HEK293 (cell line): ENCODE measurements at regions not wholly inside any gene's neighbourhood (a gene's known extent, or its start where the extent isn't known, plus 50 kb on each side); places are given as distances from the start of the nearest gene placed in this dataset.

ENCODE experiments used
- CTCF ChIA-PET: fragments of 350-600 bp; formaldehyde crosslinking; extraction: SDS; loops from one replicate; lab custom pipeline; 2021; ENCODE audit warnings: antibody characterized with exemption; lab: Yijun Ruan, JAX
- POLR2A ChIA-PET: fragments of 300-600 bp; formaldehyde crosslinking; extraction: SDS; loops from one replicate; lab custom pipeline; 2020; ENCODE audit warnings: antibody characterized with exemption, inconsistent platforms; lab: Yijun Ruan, JAX
- H3K27ac ChIP-seq: fragments of 200-500 bp; sonication (Bioruptor generic); 2 replicates; pipeline ENCODE4 v1.5.1; 2014; ENCODE audit warnings: low read depth, low read length, control low read depth, inconsistent platforms; ENCODE audit errors: extremely low read depth
- H3K36me3 ChIP-seq, 2 experiments: fragments of 200-500 bp in 1 of 2; sonication (Bioruptor generic) in 1 of 2; 1 replicate in 1 of 2; 2 replicates in 1 of 2; pipeline ENCODE4 v1.5.1; 2014 to 2017; ENCODE audit warnings: inconsistent platforms in 2 of 2, low read length in 2 of 2; ENCODE audit not compliant: control insufficient read depth in 2 of 2, insufficient read depth in 1 of 2
- H3K4me1 ChIP-seq: fragments of 200-500 bp; sonication (Bioruptor generic); 2 replicates; pipeline ENCODE4 v1.5.1; 2014; ENCODE audit warnings: mild to moderate bottlenecking, low read length, inconsistent platforms; ENCODE audit not compliant: control insufficient read depth, insufficient read depth
- H3K4me3 ChIP-seq: 2 replicates; pipeline ENCODE4 v1.5.1; 2011; ENCODE audit warnings: low read depth, mild to moderate bottlenecking, control low read depth, low read length, moderate library complexity
- H3K9me3 ChIP-seq: fragments of 200-500 bp; sonication (Bioruptor generic); 2 replicates; pipeline ENCODE4 v1.5.1; 2014; ENCODE audit warnings: low read depth, low read length, inconsistent platforms; ENCODE audit not compliant: control insufficient read depth, insufficient read depth
- BCL11A ChIP-seq: fragments of 450-650 bp; formaldehyde crosslinking; IDR thresholded peaks from 2 replicates; pipeline ENCODE4 v1.5.1; 2016; ENCODE audit warnings: low read depth, missing biosample characterization, missing genetic modification characterization
- BCL11B ChIP-seq: fragments of 450-650 bp; formaldehyde crosslinking; IDR thresholded peaks from 2 replicates; pipeline ENCODE4 v1.5.1; 2016; ENCODE audit warnings: low read depth, missing biosample characterization, missing genetic modification characterization
- IKZF3 ChIP-seq: fragments of 450-650 bp; IDR thresholded peaks from 2 replicates; pipeline ENCODE4 v1.5.0; 2018; ENCODE audit warnings: missing biosample characterization, mild to moderate bottlenecking, missing genetic modification characterization, moderate library complexity
- OSR2 ChIP-seq: fragments of 450-650 bp; formaldehyde crosslinking; IDR thresholded peaks from 2 replicates; pipeline ENCODE4 v1.5.1; 2016; ENCODE audit warnings: missing biosample characterization, missing genetic modification characterization
- SP3 ChIP-seq: fragments of 450-650 bp; formaldehyde crosslinking; IDR thresholded peaks from 2 replicates; pipeline ENCODE4 v1.5.1; 2016; ENCODE audit warnings: missing biosample characterization, missing genetic modification characterization
- WT1 ChIP-seq: fragments of 450-650 bp; formaldehyde crosslinking; IDR thresholded peaks from 2 replicates; pipeline ENCODE4 v1.5.1; 2016; ENCODE audit warnings: missing biosample characterization, missing genetic modification characterization
- ZFHX2 ChIP-seq: fragments of 450-650 bp; formaldehyde crosslinking; conservative IDR thresholded peaks from 2 replicates; pipeline ENCODE4 v1.5.1; 2016; ENCODE audit warnings: missing biosample characterization, missing genetic modification characterization
- ZNF133 ChIP-seq: fragments of 450-650 bp; formaldehyde crosslinking; IDR thresholded peaks from 2 replicates; pipeline ENCODE4 v1.5.1; 2016; ENCODE audit warnings: missing biosample characterization, missing genetic modification characterization
- ZNF138 ChIP-seq: fragments of 450-650 bp; formaldehyde crosslinking; IDR thresholded peaks from 2 replicates; pipeline ENCODE4 v1.5.1; 2016; ENCODE audit warnings: missing biosample characterization, missing genetic modification characterization, borderline replicate concordance
- ZNF248 ChIP-seq: fragments of 450-650 bp; formaldehyde crosslinking; IDR thresholded peaks from 2 replicates; pipeline ENCODE4 v1.5.1; 2017; ENCODE audit warnings: missing biosample characterization, missing genetic modification characterization
- ZNF274 ChIP-seq, 2 experiments: fragments of 200-500 bp in 1 of 2; fragments of 450-650 bp in 1 of 2; sonication (Bioruptor generic) in 1 of 2; formaldehyde crosslinking in 1 of 2; IDR thresholded peaks; 2 replicates each; pipeline versions ENCODE4 v1.5.1 to v1.6.1; 2014 to 2016; ENCODE audit warnings: borderline replicate concordance in 1 of 2, inconsistent platforms in 1 of 2, low read length in 1 of 2, missing biosample characterization in 1 of 2, missing genetic modification characterization in 1 of 2
- ZNF280D ChIP-seq: fragments of 450-650 bp; formaldehyde crosslinking; IDR thresholded peaks from 2 replicates; pipeline ENCODE4 v1.5.1; 2016; ENCODE audit warnings: missing biosample characterization, missing genetic modification characterization
- ZNF398 ChIP-seq: fragments of 450-650 bp; formaldehyde crosslinking; IDR thresholded peaks from 2 replicates; pipeline ENCODE4 v1.5.1; 2017; ENCODE audit warnings: missing biosample characterization, missing genetic modification characterization
- ZNF473 ChIP-seq: fragments of 450-650 bp; formaldehyde crosslinking; IDR thresholded peaks from 2 replicates; pipeline ENCODE4 v1.5.1; 2017; ENCODE audit warnings: missing biosample characterization, missing genetic modification characterization
- ZNF529 ChIP-seq: fragments of 450-650 bp; formaldehyde crosslinking; IDR thresholded peaks from 2 replicates; pipeline ENCODE4 v1.5.1; 2017; ENCODE audit warnings: missing genetic modification characterization, missing biosample characterization; ENCODE audit not compliant: insufficient replicate concordance
- ZNF548 ChIP-seq: fragments of 450-650 bp; formaldehyde crosslinking; IDR thresholded peaks from 2 replicates; pipeline ENCODE4 v1.5.1; 2016; ENCODE audit warnings: missing biosample characterization, missing genetic modification characterization
- ZNF600 ChIP-seq: fragments of 450-650 bp; formaldehyde crosslinking; IDR thresholded peaks from 2 replicates; pipeline ENCODE4 v1.5.1; 2016; ENCODE audit warnings: missing biosample characterization, missing genetic modification characterization
- ZNF837 ChIP-seq: fragments of 450-650 bp; formaldehyde crosslinking; IDR thresholded peaks from 2 replicates; pipeline ENCODE4 v1.5.1; 2016; ENCODE audit warnings: missing biosample characterization, missing genetic modification characterization
- ZSCAN4 ChIP-seq: fragments of 450-650 bp; formaldehyde crosslinking; IDR thresholded peaks from 2 replicates; pipeline ENCODE4 v1.5.1; 2017; ENCODE audit warnings: missing biosample characterization, missing genetic modification characterization

- CTCF ChIA-PET = interaction anchor here (0.8 to 1.3 kb wide), 2 partner anchors 9 to 144 kb away, joined by 3 to 4 read pairs; partner anchors contain the start of gene ADAM17
- Histone ChIP-seq H3K36me3 (no peaks in the 10 kb centered on the region), H3K4me3 (no peak overlapping the region), H3K27ac (no peak overlapping the region), H3K9me3 (no peaks in the 10 kb centered on the region), H3K4me1 (no peaks in the 10 kb centered on the region; the same call in 1 of the 2 replicates)
- POLR2A ChIA-PET = interaction anchor here (1.2 kb wide), 1 partner anchor 69 kb away, joined by 3 read pairs; the partner anchor contains the start of gene YWHAQ
- TF ChIP-seq OSR2 (tag by site-specific recombination) = no peak
- TF ChIP-seq ZNF133 (tag by site-specific recombination) = no peak
- TF ChIP-seq ZNF248 = no peak
- TF ChIP-seq ZNF837 = no peak
- TF ChIP-seq ZNF274 (IDR thresholded peaks at IDR 0.05; ENCODE audit: low read length) = no peak
- no peak for TF ChIP-seq ZNF274 (tag by site-specific recombination; IDR thresholded peaks at IDR 0.05; ENCODE audit: borderline replicate concordance)
- no peak for TF ChIP-seq ZNF600 (tag by site-specific recombination)
- no peak for TF ChIP-seq ZNF280D (tag by site-specific recombination)
- no peak for TF ChIP-seq IKZF3 (tag by site-specific recombination)
- TF ChIP-seq BCL11B = no peak
- TF ChIP-seq ZNF138 = no peak
- no peak for TF ChIP-seq BCL11A (tag by site-specific recombination)
- no peak for TF ChIP-seq ZSCAN4 (tag by site-specific recombination)
- TF ChIP-seq ZNF473 (tag by site-specific recombination) = no peak
- no peak for TF ChIP-seq WT1 (tag by site-specific recombination)
- no peak for TF ChIP-seq ZFHX2 (tag by site-specific recombination)
- no peak for TF ChIP-seq ZNF548
- TF ChIP-seq ZNF529 (tag by site-specific recombination) = no peak
- no peak for TF ChIP-seq ZNF398 (tag by site-specific recombination)
- no peak for TF ChIP-seq SP3 (tag by site-specific recombination)
- TF ChIP-seq, all 188 proteins: peak for 0
These were observed 68.6 kb upstream of the YWHAQ start for GRCh38 chr2:9699139-9700108.
